Cardiac fibroblast (primary cell): ENCODE measurements at regions not wholly inside any gene's neighbourhood (a gene's known extent, or its start where the extent isn't known, plus 50 kb on each side); places are given as distances from the start of the nearest gene placed in this dataset.

Experiments
- DNase-seq, 2 donors: peaks; one replicate each; pipeline versions ENCODE4 v3.0.0 to v3.0.0-alpha.2; 2010; ENCODE audit warnings: low read depth in 2 of 2
- H3K4me3 ChIP-seq, 2 donors: replicated peaks in 1 of 2; 1 replicate in 1 of 2; 2 replicates in 1 of 2; pipeline ENCODE4 v1.5.1; 2011; ENCODE audit warnings: low read depth in 2 of 2, low read length in 2 of 2, mild to moderate bottlenecking in 2 of 2, moderate library complexity in 1 of 2
- TF ChIP-seq, protein P1 (sequence below): IDR thresholded peaks from one replicate; pipeline ENCODE4 v1.5.1; 2011; ENCODE audit warnings: low read depth, mild to moderate bottlenecking, low read length, inconsistent platforms

DNA sequence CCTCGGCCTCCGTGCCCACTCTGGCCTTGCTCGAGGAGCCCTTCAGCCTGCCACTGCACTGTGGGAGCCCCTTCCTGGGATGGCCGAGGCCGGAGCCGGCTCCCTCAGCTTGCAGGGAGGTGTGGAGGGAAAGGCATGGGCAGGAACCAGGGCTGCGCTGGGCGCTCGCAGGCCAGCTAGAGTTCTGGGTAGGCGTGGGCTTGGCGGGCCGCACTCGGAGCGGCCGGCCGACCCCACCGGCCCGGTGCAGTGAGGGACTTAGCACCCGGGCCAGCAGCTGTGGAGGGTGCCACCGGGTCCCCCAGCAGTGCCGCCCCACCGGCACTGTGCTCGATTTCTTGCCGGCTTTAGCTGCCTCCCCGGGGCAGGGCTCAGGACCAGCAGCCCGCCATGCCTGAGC, 101.0 kb upstream of the IRX5 start:
- DNase-seq, result no peak
- H3K4me3 ChIP-seq, result no peak overlapping the region
- TF ChIP-seq, protein P1, sequence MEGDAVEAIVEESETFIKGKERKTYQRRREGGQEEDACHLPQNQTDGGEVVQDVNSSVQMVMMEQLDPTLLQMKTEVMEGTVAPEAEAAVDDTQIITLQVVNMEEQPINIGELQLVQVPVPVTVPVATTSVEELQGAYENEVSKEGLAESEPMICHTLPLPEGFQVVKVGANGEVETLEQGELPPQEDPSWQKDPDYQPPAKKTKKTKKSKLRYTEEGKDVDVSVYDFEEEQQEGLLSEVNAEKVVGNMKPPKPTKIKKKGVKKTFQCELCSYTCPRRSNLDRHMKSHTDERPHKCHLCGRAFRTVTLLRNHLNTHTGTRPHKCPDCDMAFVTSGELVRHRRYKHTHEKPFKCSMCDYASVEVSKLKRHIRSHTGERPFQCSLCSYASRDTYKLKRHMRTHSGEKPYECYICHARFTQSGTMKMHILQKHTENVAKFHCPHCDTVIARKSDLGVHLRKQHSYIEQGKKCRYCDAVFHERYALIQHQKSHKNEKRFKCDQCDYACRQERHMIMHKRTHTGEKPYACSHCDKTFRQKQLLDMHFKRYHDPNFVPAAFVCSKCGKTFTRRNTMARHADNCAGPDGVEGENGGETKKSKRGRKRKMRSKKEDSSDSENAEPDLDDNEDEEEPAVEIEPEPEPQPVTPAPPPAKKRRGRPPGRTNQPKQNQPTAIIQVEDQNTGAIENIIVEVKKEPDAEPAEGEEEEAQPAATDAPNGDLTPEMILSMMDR, result no peak

DNA sequence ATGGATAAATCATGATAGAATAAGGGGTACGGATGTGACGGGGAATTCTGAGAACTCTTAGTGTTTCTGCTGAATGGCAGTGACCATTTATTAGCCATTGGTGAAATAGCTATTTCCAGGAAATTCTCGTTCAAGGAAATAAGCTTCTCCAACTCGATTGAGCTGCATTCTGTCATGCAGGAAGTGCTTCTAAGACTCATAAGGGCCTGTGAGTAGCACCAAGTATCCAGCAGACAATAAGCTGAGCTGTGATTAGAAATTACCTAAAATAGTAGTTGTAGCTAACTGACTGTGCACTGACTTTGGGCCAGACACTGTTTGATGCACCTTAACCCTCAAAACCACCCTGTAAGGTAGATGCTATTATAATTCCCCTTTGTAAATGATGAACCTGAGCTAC, 107.8 kb upstream of the IRX5 start:
- DNase-seq, result no peak
- TF ChIP-seq, protein P1, result no peak
- no peak overlapping the region for H3K4me3 ChIP-seq

DNA sequence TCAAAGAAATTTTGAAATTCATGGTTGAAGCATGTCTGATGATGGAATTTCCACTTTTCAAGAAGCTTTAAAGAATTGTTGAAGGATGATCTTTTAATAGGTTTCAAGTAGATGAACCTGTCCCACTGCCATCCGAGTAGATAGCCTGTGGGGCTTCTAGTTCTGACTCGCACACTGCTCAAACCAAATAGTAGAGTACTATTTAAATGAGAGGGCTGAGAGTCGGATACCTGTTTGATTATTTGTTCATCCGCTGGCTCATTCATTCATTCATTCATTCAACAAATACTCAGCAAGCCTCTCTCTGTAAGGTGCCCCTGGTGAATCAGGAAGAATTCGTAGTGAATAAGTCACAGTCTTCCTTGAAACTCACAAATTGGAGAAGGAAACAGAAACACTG, 108.2 kb upstream of the IRX5 start:
- DNase-seq, result no peak
- TF ChIP-seq, protein P1, result no peak

DNA sequence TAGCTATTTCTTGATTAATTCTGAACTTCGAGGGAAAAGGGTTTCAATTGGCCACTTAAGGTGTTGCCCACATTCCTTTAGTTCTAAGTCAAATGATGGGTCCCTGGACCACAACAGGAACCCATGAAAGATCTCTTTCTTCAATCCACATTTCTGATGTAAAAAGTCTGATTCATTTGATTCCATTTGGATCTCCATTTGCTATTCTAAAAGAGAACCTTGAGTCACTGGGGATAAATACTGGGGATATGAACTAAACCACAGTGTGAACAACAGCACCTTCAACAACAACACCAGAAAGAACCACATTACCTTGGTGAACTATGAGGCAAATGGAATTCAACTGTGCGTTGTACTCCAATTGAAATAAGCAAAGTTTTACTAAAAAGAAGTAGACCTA, 108.9 kb upstream of the IRX5 start:
- DNase-seq, result no peak

More for the DNA sequence above, 108.2 kb upstream of the IRX5 start:
- no peak overlapping the region for H3K4me3 ChIP-seq

DNA sequence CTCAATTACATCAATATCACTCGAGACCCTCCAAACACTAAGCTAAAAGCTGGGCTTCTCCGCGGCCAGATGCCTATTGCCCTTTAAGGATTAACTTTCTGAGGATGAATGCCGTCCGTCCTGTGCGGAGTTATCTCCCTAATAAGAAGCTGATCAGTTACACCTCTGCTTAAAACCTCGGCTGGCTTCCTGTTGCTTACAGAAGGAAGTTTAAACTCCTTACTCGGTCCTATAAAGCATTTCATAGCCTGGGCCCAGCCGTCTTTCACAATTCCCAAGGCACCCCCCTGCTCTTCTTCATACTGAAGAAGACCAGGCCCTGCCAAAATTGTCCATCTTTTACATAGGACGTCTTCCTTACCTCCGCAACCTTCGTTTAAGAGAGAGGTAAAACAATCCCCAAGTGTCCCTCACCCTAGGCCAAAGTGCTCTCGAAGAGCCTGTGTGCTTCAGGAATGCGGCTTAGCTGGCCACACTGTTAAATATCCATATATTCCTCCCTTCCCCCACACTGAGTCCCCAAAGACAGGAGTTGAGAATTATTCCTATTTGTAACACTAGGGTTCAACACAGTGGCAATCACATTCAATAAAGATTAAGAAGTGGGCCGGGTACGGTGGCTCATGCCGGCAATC, 112.6 kb upstream of the IRX5 start:
- H3K4me3 ChIP-seq, result no peak overlapping the region
- TF ChIP-seq, protein P1, result no peak
- DNase-seq, result no peak

More for the DNA sequence above, 108.9 kb upstream of the IRX5 start:
- TF ChIP-seq, protein P1, result no peak
- no peak overlapping the region for H3K4me3 ChIP-seq

DNA sequence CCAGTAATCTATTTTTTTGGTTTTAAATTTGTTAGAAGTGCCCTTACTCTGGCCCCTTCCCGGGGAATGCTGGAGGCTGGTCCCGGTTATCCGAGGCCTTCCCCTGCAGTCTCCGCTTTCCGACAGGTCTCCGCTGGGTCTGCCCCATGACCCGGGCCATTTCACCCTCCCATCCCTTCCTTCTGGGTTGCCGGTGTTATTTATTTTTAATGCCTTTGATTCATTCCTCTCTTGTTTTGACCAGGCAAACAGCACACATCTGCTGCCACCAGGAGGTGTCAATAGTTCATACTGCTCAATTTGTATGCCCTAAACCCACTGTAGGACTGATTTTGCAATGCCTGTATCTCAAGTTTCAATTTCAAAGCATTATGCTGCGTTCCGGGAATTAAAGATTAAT, 113.2 kb upstream of the IRX5 start:
- TF ChIP-seq, protein P1, result peak; percentile 26
- no peak overlapping the region for H3K4me3 ChIP-seq
- peak; percentile 17 to 27 for DNase-seq

DNA sequence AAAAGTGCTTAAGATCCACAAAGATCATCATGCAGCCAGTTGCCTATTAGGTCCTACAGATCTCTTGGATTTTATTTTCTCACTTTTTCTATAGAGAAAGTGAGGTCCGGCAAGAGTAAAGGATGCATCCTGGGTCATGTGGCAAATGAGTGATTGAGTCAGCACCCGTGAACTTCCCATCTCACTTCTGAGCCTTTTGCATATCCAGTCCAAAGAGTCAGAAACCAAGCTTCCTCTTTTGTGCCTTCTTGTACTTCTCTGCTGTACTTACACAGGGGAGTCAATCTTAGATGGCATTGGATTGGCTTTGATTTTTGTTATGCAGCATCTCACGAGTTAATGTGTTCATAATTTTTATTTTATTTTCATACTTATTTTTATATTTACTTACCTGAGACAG, 114.2 kb upstream of the IRX5 start:
- no peak overlapping the region for H3K4me3 ChIP-seq
- TF ChIP-seq, protein P1, result no peak
- no peak for DNase-seq
